ENCODE measurements at regions not wholly inside any gene's neighbourhood (a gene's known extent, or its start where the extent isn't known, plus 50 kb on each side); places are given as distances from the start of the nearest gene placed in this dataset.

DNA sequence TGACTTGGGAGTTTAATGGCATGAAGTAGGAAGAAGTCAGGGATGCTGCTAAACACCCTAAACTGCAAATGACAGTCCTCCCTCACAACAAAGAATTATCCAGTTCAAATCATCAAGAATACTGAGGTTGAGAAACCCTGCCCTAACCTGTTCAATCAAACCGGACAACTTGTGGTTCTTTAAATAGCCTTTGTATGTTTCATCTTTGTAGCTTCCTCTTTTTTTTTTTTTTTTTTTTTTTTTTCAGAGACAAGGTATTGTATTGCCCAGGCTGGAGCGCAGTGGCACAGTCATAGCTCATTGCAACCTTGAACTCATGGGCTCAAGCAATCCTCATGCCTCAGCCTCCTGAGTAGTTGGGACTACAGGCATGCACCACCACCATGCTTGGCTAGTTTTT is 52.5 kb upstream of the TTC29 start:
- intact Hi-C loops (cut with DNase I): no loop called here
- DNase-seq: no peak

DNA sequence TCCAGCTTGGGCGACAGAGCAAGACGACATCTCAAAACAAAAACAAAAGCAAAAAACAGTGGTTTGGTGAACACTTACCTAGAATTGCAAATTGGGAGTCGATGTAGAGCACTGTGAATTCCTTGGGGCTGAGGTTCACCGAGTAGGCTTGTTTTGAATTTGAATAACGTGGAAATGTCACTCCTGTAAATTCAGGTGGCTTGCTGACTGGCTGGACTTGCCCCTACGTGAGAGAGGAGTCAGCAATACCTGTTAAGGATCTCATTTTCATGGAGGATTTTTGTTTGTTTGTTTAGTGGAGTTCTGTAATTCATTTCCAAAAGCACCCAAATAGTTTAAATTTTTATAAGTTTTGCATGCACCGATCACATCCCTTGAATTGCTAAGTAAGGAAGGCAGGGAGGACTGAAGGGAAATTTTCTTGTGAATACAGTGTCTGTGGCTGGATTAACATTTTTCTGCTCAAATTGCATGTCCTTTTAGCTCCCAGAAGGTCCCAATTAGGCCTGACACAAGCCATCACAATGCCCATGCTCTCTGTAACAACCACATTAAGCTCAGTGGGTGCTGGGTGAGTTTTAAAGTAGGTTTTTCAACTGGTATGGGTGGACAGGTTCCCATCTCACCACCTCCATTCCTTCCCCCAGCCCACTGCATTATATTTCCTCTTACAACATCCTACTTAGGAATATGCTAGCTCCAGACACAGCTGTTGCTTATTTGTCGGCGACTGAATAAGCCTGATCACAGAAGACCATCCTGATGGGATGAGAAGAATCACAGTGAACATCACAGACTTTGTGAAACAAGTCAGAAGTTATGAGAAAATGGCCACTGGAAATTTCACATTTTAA is 58.5 kb upstream of the TTC29 start:
- ATAC-seq (ENCODE audit: poor library complexity) (no peak), DNase-seq (no peak)
- intact Hi-C loops (cut with DNase I): no loop called here

More for the DNA sequence above, 52.5 kb upstream of the TTC29 start:
- ATAC-seq (ENCODE audit: poor library complexity): no peak

DNA sequence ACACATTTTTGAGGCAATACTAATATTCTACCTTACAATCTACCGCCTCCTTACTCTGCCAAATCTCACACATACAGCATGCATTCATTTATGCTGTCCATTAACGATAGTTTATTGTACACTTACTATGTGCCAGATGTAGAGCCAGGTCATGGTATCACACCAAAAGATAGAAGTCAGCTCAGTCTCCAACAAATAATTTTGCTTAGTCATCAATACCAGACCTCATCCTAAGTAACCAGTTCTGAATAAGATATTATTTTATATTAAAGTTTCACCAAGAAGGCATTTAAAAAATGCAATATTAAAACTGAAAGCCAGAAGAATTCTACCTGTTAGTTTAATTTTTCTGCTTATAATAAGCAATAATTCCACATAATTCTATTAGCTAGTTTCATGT is 60.6 kb upstream of the TTC29 start:
- DNase-seq (no peak), ATAC-seq (ENCODE audit: poor library complexity) (no peak)
- intact Hi-C loops (cut with DNase I): no loop called here

DNA sequence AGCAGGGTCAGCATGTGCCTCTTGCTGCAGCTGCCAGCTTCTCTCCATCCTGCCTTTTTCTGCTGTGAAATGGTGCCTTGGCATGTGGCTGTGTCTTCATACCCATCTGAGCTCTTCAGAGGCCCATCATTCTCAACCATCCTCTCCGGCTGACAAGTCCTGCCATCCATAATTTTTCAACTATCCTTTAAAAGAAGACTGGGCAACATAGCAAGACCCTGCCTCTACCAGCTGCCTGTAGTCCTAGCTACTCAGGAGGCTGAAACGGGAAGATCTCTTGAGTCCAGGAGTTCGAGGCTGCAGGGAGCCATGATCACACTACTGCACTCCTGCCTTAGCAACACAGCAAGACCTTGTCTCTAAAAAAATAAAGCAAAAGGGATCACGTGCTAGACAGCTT is 64.2 kb upstream of the TTC29 start:
- ATAC-seq (ENCODE audit: poor library complexity) (no peak), DNase-seq (no peak)
- intact Hi-C loops (cut with DNase I): no loop called here

DNA sequence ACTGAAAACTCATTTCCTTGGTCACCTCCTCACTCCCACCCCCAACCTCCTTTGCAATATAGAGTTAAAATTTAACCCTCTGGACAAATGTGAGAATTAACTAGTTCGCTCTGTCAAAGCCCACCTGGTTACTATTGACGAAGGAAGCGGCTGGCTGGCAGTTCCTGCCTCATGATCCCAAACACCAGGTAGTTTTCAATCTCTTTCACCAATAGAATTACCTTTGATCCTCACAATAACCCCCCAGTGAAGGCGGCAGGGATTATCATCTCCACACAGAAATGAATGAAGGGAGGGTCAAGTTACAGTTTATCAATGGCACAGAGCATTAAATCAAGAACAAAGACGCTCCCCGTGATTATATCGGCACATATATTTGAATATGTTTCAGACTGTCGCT is 65.7 kb upstream of the TTC29 start:
- ATAC-seq (ENCODE audit: poor library complexity) (no peak), DNase-seq (no peak)
- intact Hi-C loops (cut with DNase I): no loop called here

DNA sequence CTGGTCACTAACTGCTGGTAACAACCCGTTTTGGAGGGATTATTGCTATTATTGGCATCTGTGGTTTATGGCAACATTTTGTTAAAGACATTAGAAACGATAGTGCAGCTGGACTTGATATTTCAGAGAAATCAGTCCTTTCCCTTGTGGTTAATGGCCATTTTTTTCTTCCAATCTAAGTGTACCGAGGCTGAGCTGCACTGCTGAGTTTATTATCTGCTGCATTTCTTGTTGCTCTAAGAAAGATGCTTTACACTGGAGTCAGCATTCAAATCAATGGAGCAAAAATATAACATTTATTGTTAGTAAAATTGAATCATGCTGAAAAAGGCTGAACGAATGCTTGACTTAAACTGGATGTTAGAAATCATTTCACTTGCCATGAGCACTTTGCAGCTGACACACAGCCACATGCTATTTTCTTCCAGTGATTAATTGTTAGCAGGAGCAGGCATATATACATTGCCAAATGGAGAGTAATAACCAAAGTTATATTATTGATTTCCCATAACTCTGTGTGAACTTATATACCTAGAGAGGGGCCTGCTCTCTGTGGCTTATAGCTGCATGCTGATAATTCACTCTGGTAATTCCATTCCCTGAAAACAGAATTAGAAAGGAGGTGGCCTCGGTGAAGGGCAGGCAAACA is 66.5 kb upstream of the TTC29 start:
- DNase-seq (no peak), ATAC-seq (ENCODE audit: poor library complexity) (no peak)
- intact Hi-C loops (cut with DNase I): no loop called here

DNA sequence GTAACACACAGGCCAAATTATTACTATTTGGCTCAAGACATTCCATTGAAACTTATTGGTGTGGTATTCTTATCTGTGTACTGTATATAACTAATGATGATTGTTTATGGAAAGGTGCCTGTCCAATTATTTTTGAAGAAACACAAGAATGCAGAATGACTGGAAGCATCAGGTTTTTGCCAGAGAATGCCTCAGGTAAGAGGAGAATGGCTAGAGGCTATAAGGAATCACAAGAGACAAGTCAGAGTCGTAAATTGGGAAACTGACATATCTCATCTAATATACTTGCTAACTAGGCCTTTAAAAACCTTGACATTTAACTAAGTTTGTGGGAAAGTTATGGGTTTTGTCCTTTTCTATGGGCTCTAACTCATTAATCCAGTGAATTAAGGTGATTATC is 69.3 kb upstream of the TTC29 start:
- DNase-seq: no peak
- intact Hi-C loops (cut with DNase I): loop anchor here (5.0 kb wide), 1 partner anchor 77 kb away; no protein-coding TSS in a partner anchor
- ATAC-seq (ENCODE audit: poor library complexity): no peak

DNA sequence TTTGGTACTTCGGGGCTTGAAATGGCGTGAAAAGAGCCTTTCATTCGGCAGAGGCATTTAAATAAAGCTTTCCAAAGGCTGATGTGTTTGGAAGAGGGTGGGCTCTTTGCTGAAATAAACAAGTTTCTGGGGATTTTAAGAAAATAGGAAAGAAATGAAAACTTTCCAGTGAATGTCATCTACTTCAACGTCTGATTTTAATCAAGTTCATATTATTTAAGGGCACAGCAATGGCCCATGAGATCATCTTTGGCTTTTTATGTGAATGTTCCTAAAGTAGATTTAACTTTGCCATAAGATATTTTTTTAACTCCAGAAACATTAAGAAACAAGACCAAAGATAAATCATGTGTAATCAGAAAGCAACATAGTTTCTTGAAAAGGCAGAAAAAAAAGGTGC is 69.8 kb upstream of the TTC29 start:
- no peak for DNase-seq
- intact Hi-C loops (cut with DNase I): loop anchor here (5.0 kb wide), 1 partner anchor 77 kb away; no protein-coding TSS in a partner anchor
- ATAC-seq (ENCODE audit: poor library complexity): no peak

DNA sequence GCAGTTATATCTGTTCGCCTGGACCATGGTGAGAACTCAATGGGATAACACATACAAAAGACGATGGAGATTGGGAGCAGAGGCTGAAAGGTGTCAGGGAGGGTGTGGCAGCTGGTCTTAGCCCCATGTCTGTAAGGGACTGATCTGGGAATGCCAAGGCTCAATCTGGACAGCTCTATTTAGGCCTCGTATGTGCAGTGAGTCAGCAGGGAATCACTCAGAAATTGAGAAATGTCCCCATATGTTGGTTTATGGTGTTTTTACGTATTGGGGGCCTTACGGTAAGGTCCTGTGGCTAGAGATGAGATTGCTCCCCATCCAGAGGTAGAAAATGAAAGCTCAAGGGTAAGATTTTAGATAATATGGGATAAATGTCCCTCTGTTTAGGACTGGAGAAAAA is 71.4 kb upstream of the TTC29 start:
- no peak for ATAC-seq (ENCODE audit: poor library complexity)
- no peak for DNase-seq
- intact Hi-C loops (cut with DNase I): loop anchor here (5.0 kb wide), 1 partner anchor 75 kb away; no protein-coding TSS in a partner anchor

DNA sequence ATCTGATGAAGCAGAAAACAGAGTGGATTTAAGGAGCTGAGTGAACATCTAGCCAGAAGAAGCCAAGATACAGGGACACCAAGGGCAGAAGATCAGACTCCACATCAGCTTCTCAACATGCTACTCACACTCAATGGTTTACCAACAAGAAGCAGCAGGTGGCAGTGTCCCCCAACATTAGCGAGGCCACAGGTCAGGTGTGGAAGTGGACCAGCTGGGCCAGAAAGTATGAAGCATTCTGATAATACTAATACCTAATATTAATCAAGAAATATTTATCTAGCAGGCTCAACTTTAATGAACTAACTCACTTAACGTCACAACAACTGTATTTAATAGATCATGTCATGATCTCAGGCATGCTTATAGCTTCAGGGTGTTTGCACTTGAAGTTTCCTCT is 73.4 kb upstream of the TTC29 start:
- DNase-seq (peak; percentile 76), ATAC-seq (ENCODE audit: poor library complexity) (peak; percentile 91)
- intact Hi-C loops (cut with DNase I): loop anchor here (5.0 kb wide), 1 partner anchor 73 kb away; no protein-coding TSS in a partner anchor

DNA sequence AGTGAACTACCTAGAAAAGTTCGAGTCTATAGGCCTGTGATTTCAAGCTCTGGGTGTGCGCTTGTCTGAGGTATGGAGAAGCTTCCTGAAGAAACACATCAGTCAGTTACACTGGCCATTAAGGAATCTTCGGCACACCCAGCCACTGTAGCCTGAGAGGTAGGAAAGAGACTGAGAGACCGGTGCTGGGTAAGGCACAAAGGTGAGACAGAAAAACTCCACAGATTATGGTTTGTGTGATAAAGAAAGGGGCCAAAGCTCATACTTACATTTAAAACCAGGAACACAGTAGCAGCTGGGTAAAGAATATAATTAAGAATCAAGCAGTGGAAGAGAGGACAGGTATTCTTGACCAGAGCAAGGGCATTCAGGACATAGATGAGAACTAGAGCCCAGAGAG is 74.8 kb upstream of the TTC29 start:
- intact Hi-C loops (cut with DNase I): loop anchor here (10.0 kb wide), 1 partner anchor 564 kb away; no protein-coding TSS in a partner anchor
- no peak for DNase-seq
- no peak for ATAC-seq (ENCODE audit: poor library complexity)

DNA sequence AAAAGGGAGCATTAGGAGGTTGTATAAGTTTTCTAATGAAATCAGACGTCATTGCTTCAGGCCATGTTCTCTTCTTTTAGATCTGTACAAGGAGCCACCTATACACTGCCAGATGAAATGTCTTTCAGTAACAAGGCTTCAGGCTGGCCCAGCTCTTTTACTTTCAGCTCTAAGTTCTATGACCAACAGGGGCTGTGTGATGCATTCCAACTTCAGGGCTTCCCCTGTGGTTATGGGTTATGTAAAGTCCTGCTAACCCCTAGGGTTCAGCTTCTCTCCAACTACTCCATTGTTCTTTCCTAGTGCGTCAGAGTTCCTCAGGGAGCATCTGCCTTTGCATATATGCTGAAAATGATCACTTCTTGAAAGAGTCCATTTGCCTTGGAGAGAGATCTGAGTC is 79.4 kb upstream of the TTC29 start:
- ATAC-seq (ENCODE audit: poor library complexity) (no peak), DNase-seq (no peak)
- intact Hi-C loops (cut with DNase I): loop anchor here (10.0 kb wide), 1 partner anchor 560 kb away; no protein-coding TSS in a partner anchor

DNA sequence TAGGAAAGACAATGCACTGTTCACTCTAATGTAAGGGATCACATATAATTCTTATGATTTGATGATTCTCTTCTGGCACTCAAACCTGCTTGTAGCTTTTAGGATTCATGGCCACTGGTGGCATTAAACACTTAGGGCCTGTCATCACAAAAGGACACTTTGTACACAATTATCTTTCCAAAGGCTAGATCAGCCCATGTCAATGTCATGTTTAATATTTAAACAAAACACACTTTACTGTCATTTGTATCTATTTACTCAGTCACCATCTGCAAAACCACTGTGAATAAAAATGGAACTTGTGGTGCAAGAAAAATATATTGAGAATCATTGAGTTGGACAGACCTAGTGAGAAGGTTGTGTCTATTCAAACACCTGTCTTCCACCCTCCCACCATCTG is 83.6 kb upstream of the TTC29 start:
- no peak for ATAC-seq (ENCODE audit: poor library complexity)
- no peak for DNase-seq
- intact Hi-C loops (cut with DNase I): loop anchor here (10.0 kb wide), 1 partner anchor 556 kb away; no protein-coding TSS in a partner anchor

DNA sequence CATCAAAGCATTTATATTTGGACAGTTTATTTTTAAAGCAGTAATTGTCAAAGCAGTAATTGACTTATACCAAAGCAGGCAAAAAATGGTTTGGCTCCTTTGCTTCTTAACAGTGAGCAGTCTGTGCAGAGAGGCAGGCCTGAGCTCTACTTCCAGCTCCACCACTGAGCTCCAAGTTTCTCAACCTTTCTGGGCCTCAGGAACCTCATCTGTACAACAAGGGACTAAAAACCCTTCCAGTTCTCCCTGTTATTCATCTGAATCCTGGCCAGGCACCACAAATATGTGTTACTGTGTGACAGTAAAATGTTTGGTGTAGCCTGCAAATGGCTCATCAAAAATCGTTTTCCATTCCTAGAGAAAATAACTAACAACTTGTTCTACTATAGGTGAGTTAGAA is 88.7 kb upstream of the TTC29 start:
- DNase-seq: no peak
- intact Hi-C loops (cut with DNase I): no loop called here

DNA sequence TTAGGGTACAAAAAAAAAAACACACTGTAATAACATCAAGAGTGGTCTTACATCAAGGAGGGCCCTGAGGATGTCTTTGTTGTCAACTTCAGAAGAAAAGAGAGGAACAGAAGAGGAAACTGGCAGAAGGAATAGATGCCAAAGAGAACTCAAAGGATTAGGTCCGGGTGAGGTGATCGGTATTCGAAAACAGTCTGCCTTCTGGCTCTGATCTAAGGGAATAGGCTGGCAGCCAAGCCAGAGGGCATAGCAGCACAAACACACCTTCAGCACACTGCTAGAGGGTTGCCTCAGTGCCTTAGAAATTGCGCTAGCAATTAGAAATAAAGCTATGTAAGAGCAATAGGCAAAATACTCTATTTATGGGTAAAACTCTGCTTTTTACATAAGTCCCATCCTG is 91.4 kb upstream of the TTC29 start:
- intact Hi-C loops (cut with DNase I): no loop called here
- peak; percentile 84 for ATAC-seq (ENCODE audit: poor library complexity)
- DNase-seq: peak; percentile 37

More for the DNA sequence above, 88.7 kb upstream of the TTC29 start:
- ATAC-seq (ENCODE audit: poor library complexity): no peak

DNA sequence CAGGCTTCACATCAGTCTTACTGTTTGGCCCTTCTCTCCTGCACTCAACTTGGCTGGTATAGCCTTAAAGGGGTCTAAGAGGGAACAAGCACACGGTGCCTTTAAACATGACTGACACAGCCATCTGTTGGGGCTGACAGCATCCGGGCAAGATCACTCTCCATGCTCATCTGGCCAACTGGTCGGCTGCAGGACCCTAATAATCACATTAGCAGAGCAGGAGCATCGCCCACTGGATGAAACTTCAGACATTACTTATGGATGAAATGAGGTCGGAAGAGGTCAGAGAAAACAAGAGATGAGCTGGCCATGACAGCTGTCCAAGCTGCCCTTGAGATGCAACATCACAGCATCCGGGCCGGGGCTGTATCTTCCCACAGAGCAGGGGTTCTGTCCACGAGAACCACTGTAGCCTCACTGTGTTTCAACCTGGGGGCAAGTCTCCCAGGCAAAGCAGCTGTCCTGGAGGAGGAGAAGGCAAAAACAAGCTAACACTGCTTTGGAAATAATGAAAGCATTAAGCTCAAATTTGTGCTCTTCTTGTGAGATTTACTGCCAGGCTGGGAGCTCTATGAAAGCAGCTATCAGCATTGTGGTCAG is 94.4 kb upstream of the TTC29 start:
- ATAC-seq (ENCODE audit: poor library complexity) (no peak), DNase-seq (no peak)
- intact Hi-C loops (cut with DNase I): no loop called here

DNA sequence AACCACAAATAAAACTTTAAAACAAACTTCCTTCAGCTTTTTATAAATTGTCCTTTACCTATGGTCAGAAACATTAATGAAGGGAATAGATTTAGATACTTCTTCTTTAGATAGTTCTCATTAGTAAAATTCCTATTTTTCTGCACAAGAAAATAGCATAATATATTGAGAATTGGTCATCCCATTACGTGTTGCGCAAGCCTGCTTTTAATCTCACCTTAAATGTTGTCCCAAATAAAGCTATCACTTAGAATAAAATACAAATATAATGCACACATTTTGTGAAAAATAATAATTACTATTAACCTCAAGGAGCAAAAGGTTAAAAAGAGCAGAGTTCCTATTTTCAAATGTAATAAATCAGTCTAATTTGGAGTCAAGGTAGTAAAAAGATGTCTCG is 95.2 kb upstream of the TTC29 start:
- ATAC-seq (ENCODE audit: poor library complexity): no peak
- DNase-seq: no peak
- intact Hi-C loops (cut with DNase I): no loop called here

DNA sequence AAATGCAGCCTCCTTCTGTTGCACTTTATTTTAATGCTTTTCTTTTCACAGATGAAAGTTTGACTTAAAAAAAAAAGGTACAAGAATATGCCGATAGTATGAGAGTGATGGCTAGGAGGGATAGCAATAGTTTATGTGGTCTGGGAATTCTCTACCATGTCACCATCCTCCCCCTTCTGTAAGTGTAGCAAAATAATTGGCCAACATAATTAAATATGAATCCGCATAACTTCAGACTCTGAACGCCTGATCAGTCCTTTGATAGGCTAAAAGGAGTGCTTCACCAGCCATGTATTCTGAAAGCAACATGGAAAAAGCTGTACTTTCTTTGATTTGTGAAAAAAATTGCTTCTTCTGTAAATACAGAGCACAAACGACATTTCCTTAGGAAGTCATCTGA is 95.7 kb upstream of the TTC29 start:
- no peak for DNase-seq
- no peak for ATAC-seq (ENCODE audit: poor library complexity)
- intact Hi-C loops (cut with DNase I): no loop called here

DNA sequence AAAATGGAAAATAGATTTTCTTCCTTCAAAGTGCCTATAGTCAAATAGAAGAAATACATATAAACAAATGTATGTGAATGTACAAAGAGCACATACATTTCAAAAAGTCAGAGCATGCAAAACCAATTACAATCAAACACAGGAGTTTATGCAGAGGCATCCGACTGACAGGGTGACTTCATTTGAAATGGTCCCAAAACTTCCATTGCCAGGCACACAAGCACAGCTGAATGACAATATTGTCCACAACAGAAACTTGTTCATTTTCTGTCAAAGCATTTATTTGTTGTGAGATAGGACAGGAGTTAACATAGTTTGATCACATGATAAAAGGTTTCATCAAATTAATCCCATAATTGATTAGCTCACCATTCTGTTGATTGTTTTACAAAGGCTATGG is 96.4 kb upstream of the TTC29 start:
- no peak for ATAC-seq (ENCODE audit: poor library complexity)
- no peak for DNase-seq
- intact Hi-C loops (cut with DNase I): no loop called here

DNA sequence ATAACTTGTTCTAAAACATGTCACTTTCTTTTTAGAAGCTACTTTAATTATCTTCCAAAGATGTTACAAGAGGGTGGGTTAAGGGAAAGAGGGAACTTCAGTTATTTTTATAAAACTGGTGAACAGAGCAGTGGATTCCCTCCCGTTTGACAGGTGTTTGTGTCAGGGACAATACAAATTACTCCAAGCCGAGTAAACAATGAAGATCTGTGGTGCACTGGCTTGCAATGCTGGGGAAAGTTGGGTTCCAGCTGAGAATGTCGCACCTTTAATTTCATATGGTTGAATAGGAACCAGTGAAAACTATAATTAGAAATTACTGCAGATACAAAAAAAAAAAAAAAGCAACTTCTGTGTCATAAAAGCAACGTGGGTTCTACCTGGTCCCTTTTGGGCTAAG is 98.6 kb upstream of the TTC29 start:
- no peak for ATAC-seq (ENCODE audit: poor library complexity)
- no peak for DNase-seq

More for the DNA sequence above, 98.6 kb upstream of the TTC29 start:
- intact Hi-C loops (cut with DNase I): no loop called here
